Endothelial cell of umbilical vein (primary cell): ENCODE measurements at regions not wholly inside any gene's neighbourhood (a gene's known extent, or its start where the extent isn't known, plus 50 kb on each side); places are given as distances from the start of the nearest gene placed in this dataset.

ENCODE experiments used
- BruUV-seq: library from RNA; stranded (reverse); fragments of 400-500 nt; replicated peaks from 2 replicates; lab custom pipeline; 2021; lab: Mats Ljungman, UMichigan
- CTCF ChIA-PET: fragments of 300-600, 350-600 bp; sonication (Branson Sonifier 250); formaldehyde crosslinking; loops from one replicate; lab custom pipeline; 2021; ENCODE audit warnings: antibody characterized with exemption, inconsistent platforms; lab: Charles Lee
- POLR2A ChIA-PET: fragments of 300-600, 350-600 bp; sonication (Branson Sonifier 250); formaldehyde crosslinking; loops from one replicate; lab custom pipeline; 2021; ENCODE audit warnings: antibody characterized with exemption, inconsistent platforms; lab: Charles Lee
- DNase-seq: peaks from one replicate; pipeline ENCODE4 v3.0.0-alpha.2; 2011; ENCODE audit warnings: low read depth, low spot score
- FAIRE-seq: peaks from 2 replicates; lab custom pipeline; 2011; peaks lifted over from hg19 to GRCh38; lab: Jason Lieb, UNC
- H2AFZ ChIP-seq: 2 replicates; pipeline ENCODE4 v1.6.0; 2012; ENCODE audit warnings: low read depth, low read length, control low read depth, inconsistent platforms
- H3K27ac ChIP-seq: 2 replicates; pipeline ENCODE4 v1.5.1; 2011; ENCODE audit warnings: low read depth, mild to moderate bottlenecking, control low read depth, low read length, moderate library complexity; ENCODE audit not compliant: insufficient read depth
- H3K27me3 ChIP-seq, 2 experiments: 2 replicates each; pipeline versions ENCODE4 v1.6.0 to v1.6.1; 2011; ENCODE audit warnings: low read length in 2 of 2, mixed read lengths in 1 of 2; ENCODE audit not compliant: control insufficient read depth in 2 of 2, insufficient read depth in 2 of 2
- H3K36me3 ChIP-seq, 2 experiments: 2 replicates in 1 of 2; 3 replicates in 1 of 2; pipeline ENCODE4 v1.5.1; 2011; ENCODE audit warnings: low read length in 2 of 2, mild to moderate bottlenecking in 1 of 2, moderate library complexity in 1 of 2; ENCODE audit not compliant: control insufficient read depth in 2 of 2, insufficient read depth in 2 of 2; ENCODE audit errors: extremely low read depth in 1 of 2
- H3K4me1 ChIP-seq: 3 replicates; pipeline ENCODE4 v1.5.1; 2011; ENCODE audit warnings: mild to moderate bottlenecking, low read length; ENCODE audit not compliant: control insufficient read depth, insufficient read depth; ENCODE audit errors: extremely low read depth
- H3K4me2 ChIP-seq: 2 replicates; pipeline ENCODE4 v1.6.1; 2011; ENCODE audit warnings: low read length, control low read depth, mixed read lengths; ENCODE audit not compliant: insufficient read depth
- H3K4me3 ChIP-seq, 3 experiments: fragments of 200-600 bp in 1 of 3; sonication (generic), shearing (Covaris generic) in 1 of 3; replicated peaks in 1 of 3; 2 replicates each; pipeline ENCODE4 v1.5.1; 2011 to 2016; ENCODE audit warnings: control low read depth in 3 of 3, low read length in 3 of 3, mild to moderate bottlenecking in 2 of 3, inconsistent platforms in 1 of 3, low read depth in 1 of 3, moderate library complexity in 1 of 3; ENCODE audit not compliant: insufficient read depth in 1 of 3
- H3K79me2 ChIP-seq: 2 replicates; pipeline ENCODE4 v1.6.0; 2012; ENCODE audit warnings: low read length, inconsistent platforms; ENCODE audit not compliant: control insufficient read depth, insufficient read depth
- H3K9ac ChIP-seq: replicated peaks from 2 replicates; pipeline ENCODE3; 2011; ENCODE audit warnings: low read length, control low read depth; ENCODE audit not compliant: insufficient read depth; ENCODE audit errors: extremely low read depth
- H3K9me1 ChIP-seq: replicated peaks from 3 replicates; pipeline ENCODE4 v1.6.0; 2011; ENCODE audit warnings: mild to moderate bottlenecking, low read length; ENCODE audit not compliant: control insufficient read depth, insufficient read depth; ENCODE audit errors: extremely low read depth
- H3K9me3 ChIP-seq: replicated peaks from 2 replicates; pipeline ENCODE4 v1.5.1; 2012; ENCODE audit warnings: low read length, inconsistent platforms; ENCODE audit not compliant: control insufficient read depth, insufficient read depth
- H4K20me1 ChIP-seq: replicated peaks from 2 replicates; pipeline ENCODE3; 2011; ENCODE audit warnings: mild to moderate bottlenecking, low read length; ENCODE audit not compliant: control insufficient read depth, insufficient read depth; ENCODE audit errors: extremely low read depth
- EZH2 ChIP-seq: IDR thresholded peaks from 2 replicates; pipeline ENCODE4 v1.6.1; 2012; ENCODE audit warnings: borderline replicate concordance, low read depth, mild to moderate bottlenecking, moderate library complexity, low read length, inconsistent platforms; ENCODE audit not compliant: severe bottlenecking
- FOS ChIP-seq: IDR thresholded peaks from 2 replicates; pipeline ENCODE4 v1.6.1; 2011; ENCODE audit warnings: mild to moderate bottlenecking, low read length, moderate library complexity, borderline replicate concordance; ENCODE audit not compliant: insufficient read depth
- GATA2 ChIP-seq: IDR thresholded peaks from 2 replicates; pipeline ENCODE4 v1.7.0; 2011; ENCODE audit warnings: low read depth, mild to moderate bottlenecking, moderate library complexity, mixed read lengths, low read length; ENCODE audit not compliant: insufficient read length, insufficient read depth
- JUN ChIP-seq: IDR thresholded peaks from 2 replicates; pipeline ENCODE4 v1.6.1; 2011; ENCODE audit warnings: borderline replicate concordance, low read depth; ENCODE audit not compliant: insufficient read length, insufficient read depth
- MAX ChIP-seq: IDR thresholded peaks from 2 replicates; pipeline ENCODE4 v1.6.1; 2011; ENCODE audit not compliant: insufficient read depth, insufficient read length
- MYC ChIP-seq: IDR thresholded peaks from one replicate; pipeline ENCODE4 v1.6.1; 2011; ENCODE audit warnings: mild to moderate bottlenecking, low read depth, low read length
- POLR2A ChIP-seq: IDR thresholded peaks from 2 replicates; pipeline ENCODE4 v1.6.1; 2012; ENCODE audit warnings: low read depth, mild to moderate bottlenecking, control low read depth, low read length
- POLR2AphosphoS5 ChIP-seq: IDR thresholded peaks from 2 replicates; pipeline ENCODE4 v1.6.1; 2012; ENCODE audit warnings: low read depth, mild to moderate bottlenecking, control low read depth, low read length, moderate library complexity; ENCODE audit not compliant: insufficient read depth
- dilution Hi-C: fragments of 300-500 bp; cut with MboI; formaldehyde crosslinking; loops from one replicate; pipeline ENCODE4 v1.15.0; 2019; ENCODE audit warnings: low sequenced_read_pairs; ENCODE audit not compliant: extremely low pct_ligation_motif_present
- intact Hi-C: fragments of 100-400 bp; cut with micrococcal nuclease; formaldehyde crosslinking; loops from one replicate; pipeline ENCODE4 v1.10.0; 2022
- TF ChIP-seq, protein P1 (sequence below), 2 donors: IDR thresholded peaks; 1 replicate in 1 of 2; 2 replicates in 1 of 2; pipeline ENCODE4 v1.5.1; 2011; ENCODE audit warnings: low read length in 2 of 2, mild to moderate bottlenecking in 2 of 2, moderate library complexity in 2 of 2, control low read depth in 1 of 2, inconsistent platforms in 1 of 2, low read depth in 1 of 2; ENCODE audit not compliant: insufficient read depth in 1 of 2; ENCODE audit errors: extremely low read depth in 1 of 2

DNA sequence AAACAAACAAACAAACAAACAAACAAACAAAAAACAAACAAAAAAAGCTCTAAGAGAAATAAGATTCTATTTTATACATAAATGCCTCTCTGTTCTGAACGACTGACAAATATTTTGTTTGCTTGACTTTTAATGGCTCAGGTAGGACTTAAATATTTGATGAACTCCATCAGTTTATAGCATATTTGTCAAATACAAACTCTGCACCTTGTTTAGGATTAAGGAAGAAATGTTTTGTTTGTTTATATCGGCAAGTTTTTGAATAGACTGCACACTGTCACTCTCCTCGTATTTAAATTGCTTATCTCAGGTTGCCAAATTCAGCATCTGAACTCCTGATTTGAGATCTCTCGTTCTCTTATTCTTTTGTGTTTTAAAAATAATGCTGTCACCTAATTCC is 1499.7 kb upstream of the SLC10A2 start:
- intact Hi-C loops = no loop called here
- Histone ChIP-seq H3K79me2 (no peaks in the 10 kb centered on the region), H3K4me1 (no peaks in the 10 kb centered on the region), H3K4me2 (no peak overlapping the region), H3K36me3 (no peaks in the 10 kb centered on the region), H3K9me1 (no peaks in the 10 kb centered on the region), H3K4me3 (no peak overlapping the region), H2AFZ (no peak overlapping the region), H3K27me3 (no peaks in the 10 kb centered on the region), H3K27ac (no peak overlapping the region), H3K9me3 (no peaks in the 10 kb centered on the region), H4K20me1 (no peaks in the 10 kb centered on the region), H3K9ac (no peak overlapping the region)
- TF ChIP-seq JUN = no peak
- no peak for TF ChIP-seq POLR2AphosphoS5
- TF ChIP-seq MYC = no peak
- TF ChIP-seq EZH2 = no peak
- no peak for TF ChIP-seq MAX
- TF ChIP-seq, protein P1, sequence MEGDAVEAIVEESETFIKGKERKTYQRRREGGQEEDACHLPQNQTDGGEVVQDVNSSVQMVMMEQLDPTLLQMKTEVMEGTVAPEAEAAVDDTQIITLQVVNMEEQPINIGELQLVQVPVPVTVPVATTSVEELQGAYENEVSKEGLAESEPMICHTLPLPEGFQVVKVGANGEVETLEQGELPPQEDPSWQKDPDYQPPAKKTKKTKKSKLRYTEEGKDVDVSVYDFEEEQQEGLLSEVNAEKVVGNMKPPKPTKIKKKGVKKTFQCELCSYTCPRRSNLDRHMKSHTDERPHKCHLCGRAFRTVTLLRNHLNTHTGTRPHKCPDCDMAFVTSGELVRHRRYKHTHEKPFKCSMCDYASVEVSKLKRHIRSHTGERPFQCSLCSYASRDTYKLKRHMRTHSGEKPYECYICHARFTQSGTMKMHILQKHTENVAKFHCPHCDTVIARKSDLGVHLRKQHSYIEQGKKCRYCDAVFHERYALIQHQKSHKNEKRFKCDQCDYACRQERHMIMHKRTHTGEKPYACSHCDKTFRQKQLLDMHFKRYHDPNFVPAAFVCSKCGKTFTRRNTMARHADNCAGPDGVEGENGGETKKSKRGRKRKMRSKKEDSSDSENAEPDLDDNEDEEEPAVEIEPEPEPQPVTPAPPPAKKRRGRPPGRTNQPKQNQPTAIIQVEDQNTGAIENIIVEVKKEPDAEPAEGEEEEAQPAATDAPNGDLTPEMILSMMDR (IDR thresholded peaks at IDR 0.05; ENCODE audit: extremely low read depth in 1 of 2, insufficient read depth in 1 of 2, low read depth in 1 of 2, low read length in 2 of 2) = no peak
- no peak for TF ChIP-seq POLR2A
- TF ChIP-seq GATA2 = no peak
- TF ChIP-seq FOS = no peak
- POLR2A ChIA-PET = no interaction called here
- dilution Hi-C loops = no loop called here
- FAIRE-seq = no peak
- CTCF ChIA-PET = no interaction called here
- BruUV-seq = no TSS peak
- no peak for DNase-seq
